Esophagus squamous epithelium (tissue), 5 donors: ENCODE measurements at regions not wholly inside any gene's neighbourhood (a gene's known extent, or its start where the extent isn't known, plus 50 kb on each side); places are given as distances from the start of the nearest gene placed in this dataset.

Experiments
- DNase-seq: peaks from one replicate; lab custom pipeline; 2025; lab: John Stamatoyannopoulos, UW
- H3K27ac ChIP-seq, 4 donors: fragments of 200-600 bp; sonication (generic); one replicate each; pipeline ENCODE4 v1.5.1; 2016 to 2019; ENCODE audit warnings: mild to moderate bottlenecking in 1 of 4
- H3K27me3 ChIP-seq, 4 donors: fragments of 200-600 bp; sonication (generic); 1 replicate in 3 of 4; 2 replicates in 1 of 4; pipeline versions ENCODE4 v1.5.1 to v1.6.0; 2017 to 2021; ENCODE audit warnings: antibody characterized with exemption in 1 of 4
- H3K36me3 ChIP-seq, 3 donors: fragments of 200-600 bp; sonication (generic); one replicate each; pipeline ENCODE4 v1.5.1; 2016 to 2019
- H3K4me1 ChIP-seq, 3 donors: fragments of 200-600 bp; sonication (generic); one replicate each; pipeline ENCODE4 v1.5.1; 2017 to 2019
- H3K4me3 ChIP-seq, 4 donors: fragments of 200-600 bp; sonication (generic); 1 replicate in 3 of 4; 2 replicates in 1 of 4; pipeline ENCODE4 v1.5.1; 2016 to 2019; ENCODE audit warnings: mild to moderate bottlenecking in 2 of 4, moderate library complexity in 1 of 4
- H3K9me3 ChIP-seq, 3 donors: fragments of 200-600 bp; sonication (generic); one replicate each; pipeline ENCODE4 v1.5.1; 2016 to 2019
- POLR2A ChIP-seq, 4 donors: fragments of 450-650 bp; IDR thresholded peaks; one replicate each; pipeline ENCODE4 v1.6.1; 2017; ENCODE audit warnings: antibody characterized with exemption in 4 of 4, mild to moderate bottlenecking in 4 of 4, moderate library complexity in 3 of 4
- WGBS, 2 donors: methylation state at CpG; one replicate each; pipeline ENCODE4 v1.1.5; 2018; 5-methylcytosine and 5-hydroxymethylcytosine counted together
- intact Hi-C: fragments of 100-400 bp; cut with DNase I; formaldehyde crosslinking; loops from one replicate; pipeline ENCODE4 v1.15.0; 2022
- TF ChIP-seq, protein P1 (sequence below), 6 experiments: fragments of 450-650 bp in 4 of 6; fragments of 200-600 bp in 2 of 6; sonication (generic) in 2 of 6; IDR thresholded peaks; one replicate each; pipeline ENCODE4 v1.5.1; 2016 to 2019; ENCODE audit warnings: antibody characterized with exemption in 6 of 6, mild to moderate bottlenecking in 4 of 6, moderate library complexity in 4 of 6
- donor health status: DM: yes; HTN: yes; CAD: no.

DNA sequence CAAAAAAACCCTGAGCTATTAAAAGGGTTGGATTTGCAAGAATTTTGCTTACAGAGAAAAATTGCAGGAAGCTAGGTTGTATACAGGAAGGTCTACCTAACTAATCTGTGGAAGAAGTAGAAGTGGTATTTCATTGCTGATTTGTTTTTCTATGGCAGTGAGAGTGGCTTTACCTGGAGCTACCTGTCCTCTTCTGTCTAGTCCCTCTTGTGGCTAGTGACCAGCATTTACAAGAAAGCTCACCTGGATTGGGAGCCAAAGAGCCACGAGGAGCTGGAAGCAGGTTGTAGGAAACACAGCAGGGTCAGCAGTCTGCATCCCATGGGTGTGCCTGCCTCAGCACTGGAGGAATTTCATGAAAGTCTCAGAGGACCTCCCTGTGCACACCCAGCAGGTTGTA, 120.3 kb upstream of the RALGAPA2 start:
- WGBS, 2 donors, result 45% methylated on average over 1 of the region's 1 CpG; no CpG with 5 or more reads in 1 of the 2 donors
- Histone ChIP-seq H3K4me3 (no peak overlapping the region), H3K27me3 (peaks cover 0 to 55% (median 0%) of the 10 kb centered on the region in 4 donors), H3K36me3 (no peaks in the 10 kb centered on the region), H3K9me3 (peaks cover 0 to 5% (median 0%) of the 10 kb centered on the region in 3 donors), H3K27ac (no peak overlapping the region), H3K4me1 (peaks cover 0 to 6% (median 0%) of the 10 kb centered on the region in 3 donors)
- intact Hi-C loops, result no loop called here
- TF ChIP-seq POLR2A (IDR thresholded peaks at IDR 0.05), result no peak
- TF ChIP-seq, protein P1, sequence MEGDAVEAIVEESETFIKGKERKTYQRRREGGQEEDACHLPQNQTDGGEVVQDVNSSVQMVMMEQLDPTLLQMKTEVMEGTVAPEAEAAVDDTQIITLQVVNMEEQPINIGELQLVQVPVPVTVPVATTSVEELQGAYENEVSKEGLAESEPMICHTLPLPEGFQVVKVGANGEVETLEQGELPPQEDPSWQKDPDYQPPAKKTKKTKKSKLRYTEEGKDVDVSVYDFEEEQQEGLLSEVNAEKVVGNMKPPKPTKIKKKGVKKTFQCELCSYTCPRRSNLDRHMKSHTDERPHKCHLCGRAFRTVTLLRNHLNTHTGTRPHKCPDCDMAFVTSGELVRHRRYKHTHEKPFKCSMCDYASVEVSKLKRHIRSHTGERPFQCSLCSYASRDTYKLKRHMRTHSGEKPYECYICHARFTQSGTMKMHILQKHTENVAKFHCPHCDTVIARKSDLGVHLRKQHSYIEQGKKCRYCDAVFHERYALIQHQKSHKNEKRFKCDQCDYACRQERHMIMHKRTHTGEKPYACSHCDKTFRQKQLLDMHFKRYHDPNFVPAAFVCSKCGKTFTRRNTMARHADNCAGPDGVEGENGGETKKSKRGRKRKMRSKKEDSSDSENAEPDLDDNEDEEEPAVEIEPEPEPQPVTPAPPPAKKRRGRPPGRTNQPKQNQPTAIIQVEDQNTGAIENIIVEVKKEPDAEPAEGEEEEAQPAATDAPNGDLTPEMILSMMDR (IDR thresholded peaks at IDR 0.05), result no peak
- no peak for DNase-seq

DNA sequence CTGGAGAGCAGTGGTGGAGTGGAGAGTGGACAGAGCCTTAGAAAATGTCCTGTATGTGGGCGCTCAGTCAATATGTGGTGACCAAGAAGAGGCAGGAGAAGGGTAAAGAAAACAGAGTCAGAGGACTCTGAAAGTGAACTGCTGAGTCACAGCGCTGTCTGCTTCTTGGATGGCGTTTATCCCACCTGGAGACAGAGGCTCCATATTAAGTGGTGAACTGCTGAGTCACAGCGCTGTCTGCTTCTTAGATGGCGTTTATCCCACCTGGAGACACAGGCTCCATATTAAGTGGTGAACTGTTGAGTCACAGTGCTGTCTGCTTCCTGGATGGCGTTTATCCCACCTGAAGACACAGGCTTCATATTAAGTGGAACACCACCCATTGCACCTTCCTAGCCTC, 119.3 kb upstream of the RALGAPA2 start:
- no peak overlapping the region for H3K4me3 ChIP-seq
- H3K4me1 ChIP-seq, result no peaks in the 10 kb centered on the region
- H3K27me3 ChIP-seq, result peaks cover 0 to 54% (median 0%) of the 10 kb centered on the region in 4 donors
- no peak overlapping the region for H3K27ac ChIP-seq
- peaks cover 0 to 5% (median 0%) of the 10 kb centered on the region in 3 donors for H3K9me3 ChIP-seq
- TF ChIP-seq, protein P1 (IDR thresholded peaks at IDR 0.05), result no peak
- TF ChIP-seq POLR2A (IDR thresholded peaks at IDR 0.05), result no peak
- WGBS, 2 donors, result 73 to 86% methylated on average over 6 of the region's 6 CpGs
- H3K36me3 ChIP-seq, result no peaks in the 10 kb centered on the region
- DNase-seq, result no peak
- intact Hi-C loops, result no loop called here

DNA sequence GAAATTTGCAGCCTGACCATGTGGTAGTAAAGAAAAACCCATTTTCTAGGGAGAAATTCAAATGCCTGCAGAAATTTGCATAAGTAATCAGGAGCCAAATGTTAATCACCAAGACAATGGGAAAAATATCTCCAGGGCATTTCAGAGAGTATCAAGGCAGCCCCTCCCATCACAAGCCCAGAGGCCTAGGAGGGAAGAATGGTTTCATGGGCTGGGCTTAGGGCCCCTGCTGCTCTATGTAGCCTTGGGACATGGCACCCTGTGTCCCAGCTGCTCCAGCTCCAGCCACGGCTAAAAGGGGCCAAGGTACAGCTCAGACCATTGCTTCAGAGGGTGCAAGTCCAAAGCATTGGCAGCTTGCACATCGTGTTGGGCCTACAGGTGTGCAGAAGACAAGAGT, 117.2 kb upstream of the RALGAPA2 start:
- 84 to 86% methylated on average over 1 to 2 of the region's 2 CpGs for WGBS, 2 donors
- intact Hi-C loops, result loop anchor here (10.0 kb wide), 2 partner anchors 165 to 225 kb away; no protein-coding TSS in a partner anchor

GRCh38 chr20:20827992-20828597, 115.7 kb upstream of the RALGAPA2 start:
- Histone ChIP-seq H3K27me3 (peaks cover 0 to 49% (median 0%) of the 10 kb centered on the region in 4 donors), H3K4me1 (peaks cover 0 to 8% (median 0%) of the 10 kb centered on the region in 3 donors), H3K9me3 (peaks cover 0 to 5% (median 0%) of the 10 kb centered on the region in 3 donors), H3K36me3 (no peaks in the 10 kb centered on the region), H3K4me3 (no peak overlapping the region), H3K27ac (no peak overlapping the region)
- intact Hi-C loops, result loop anchor here (10.0 kb wide), 2 partner anchors 163 to 223 kb away; no protein-coding TSS in a partner anchor
- TF ChIP-seq, protein P1 (IDR thresholded peaks at IDR 0.05), result no peak
- no peak for TF ChIP-seq POLR2A (IDR thresholded peaks at IDR 0.05)
- DNase-seq, result no peak
- 70 to 80% methylated on average over 4 of the region's 4 CpGs for WGBS, 2 donors

More for the DNA sequence above, 117.2 kb upstream of the RALGAPA2 start:
- H3K4me1 ChIP-seq, result peaks cover 0 to 7% (median 0%) of the 10 kb centered on the region in 3 donors
- H3K27ac ChIP-seq, result no peak overlapping the region
- H3K4me3 ChIP-seq, result no peak overlapping the region
- no peak for TF ChIP-seq POLR2A (IDR thresholded peaks at IDR 0.05)
- TF ChIP-seq, protein P1 (IDR thresholded peaks at IDR 0.05), result no peak
- H3K27me3 ChIP-seq, result peaks cover 0 to 52% (median 0%) of the 10 kb centered on the region in 4 donors
- no peak for DNase-seq
- no peaks in the 10 kb centered on the region for H3K36me3 ChIP-seq
- H3K9me3 ChIP-seq, result peaks cover 0 to 5% (median 0%) of the 10 kb centered on the region in 3 donors

GRCh38 chr20:20824924-20825584, 112.6 kb upstream of the RALGAPA2 start:
- Histone ChIP-seq H3K9me3 (peaks cover 0 to 5% (median 0%) of the 10 kb centered on the region in 3 donors), H3K36me3 (no peaks in the 10 kb centered on the region), H3K27ac (no peak overlapping the region), H3K27me3 (peaks cover 0 to 62% (median 0%) of the 10 kb centered on the region in 4 donors), H3K4me1 (peaks cover 0 to 8% (median 0%) of the 10 kb centered on the region in 3 donors), H3K4me3 (peak overlapping the region in 1 of 4 donors; percentile 34)
- TF ChIP-seq, protein P1 (IDR thresholded peaks at IDR 0.05), result peak; percentile 60 to 86 (median 74)
- no peak for TF ChIP-seq POLR2A (IDR thresholded peaks at IDR 0.05)
- WGBS, 2 donors, result 9 to 63% methylated on average over 5 to 14 of the region's 18 CpGs
- no peak for DNase-seq
- intact Hi-C loops, result loop anchor here (10.0 kb wide), 2 partner anchors 160 to 220 kb away; no protein-coding TSS in a partner anchor
